Panc1 (cell line): ENCODE measurements at regions not wholly inside any gene's neighbourhood (a gene's known extent, or its start where the extent isn't known, plus 50 kb on each side); places are given as distances from the start of the nearest gene placed in this dataset.

Source experiments
- CTCF ChIP-seq: fragments of 450-650 bp; IDR thresholded peaks from 2 replicates; pipeline ENCODE4 v1.5.1; 2017; ENCODE audit warnings: mild to moderate bottlenecking
- SIN3A ChIP-seq: IDR thresholded peaks from 2 replicates; pipeline ENCODE4 v1.6.1; 2012; ENCODE audit warnings: low read depth, mild to moderate bottlenecking, low read length, moderate library complexity, borderline replicate concordance; ENCODE audit not compliant: insufficient read depth

- TF ChIP-seq CTCF (no peak), SIN3A (no peak)
Observed at GRCh38 chr10:128206676-128207075, 80.5 kb upstream of the MKI67 start.
